ENCODE measurements at regions not wholly inside any gene's neighbourhood (a gene's known extent, or its start where the extent isn't known, plus 50 kb on each side); places are given as distances from the start of the nearest gene placed in this dataset.

DNA sequence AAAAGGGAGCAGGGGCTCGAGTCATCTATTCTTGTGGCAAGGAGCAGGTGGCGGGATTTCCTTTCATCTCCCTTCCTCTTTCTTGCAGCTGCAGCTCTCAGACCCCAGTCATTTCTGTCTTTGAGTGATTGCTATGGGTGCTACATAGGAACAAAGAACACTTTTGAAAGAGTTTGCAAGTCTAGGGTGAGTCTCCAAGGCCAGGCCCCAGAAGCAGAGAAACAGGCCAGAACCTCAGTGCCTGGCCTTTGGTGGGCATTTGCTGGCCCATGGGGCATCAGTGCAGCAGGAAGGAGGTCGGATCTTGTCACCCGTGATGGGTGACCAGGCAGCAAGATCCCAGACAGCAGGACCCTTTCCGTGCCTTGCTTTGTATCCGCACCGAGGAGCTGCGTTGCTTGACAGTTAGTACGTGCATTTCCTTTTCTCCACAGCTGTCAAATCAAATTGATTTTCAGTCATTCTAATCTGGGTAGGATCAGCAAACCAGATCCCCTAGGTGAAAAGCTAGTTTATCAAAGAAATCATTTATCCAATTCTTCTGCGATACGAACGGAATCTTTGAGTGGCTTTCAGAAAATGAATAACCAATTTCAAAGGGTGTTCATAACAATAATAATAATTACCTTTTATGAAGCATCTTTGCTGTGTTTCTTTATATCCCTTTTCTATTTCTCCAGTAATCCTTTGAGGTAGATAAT lies 244.6 kb upstream of the MAF start:
- DNase-seq (ENCODE audit: extremely low read depth, low read depth) = no peak
- TF ChIP-seq, protein P1, sequence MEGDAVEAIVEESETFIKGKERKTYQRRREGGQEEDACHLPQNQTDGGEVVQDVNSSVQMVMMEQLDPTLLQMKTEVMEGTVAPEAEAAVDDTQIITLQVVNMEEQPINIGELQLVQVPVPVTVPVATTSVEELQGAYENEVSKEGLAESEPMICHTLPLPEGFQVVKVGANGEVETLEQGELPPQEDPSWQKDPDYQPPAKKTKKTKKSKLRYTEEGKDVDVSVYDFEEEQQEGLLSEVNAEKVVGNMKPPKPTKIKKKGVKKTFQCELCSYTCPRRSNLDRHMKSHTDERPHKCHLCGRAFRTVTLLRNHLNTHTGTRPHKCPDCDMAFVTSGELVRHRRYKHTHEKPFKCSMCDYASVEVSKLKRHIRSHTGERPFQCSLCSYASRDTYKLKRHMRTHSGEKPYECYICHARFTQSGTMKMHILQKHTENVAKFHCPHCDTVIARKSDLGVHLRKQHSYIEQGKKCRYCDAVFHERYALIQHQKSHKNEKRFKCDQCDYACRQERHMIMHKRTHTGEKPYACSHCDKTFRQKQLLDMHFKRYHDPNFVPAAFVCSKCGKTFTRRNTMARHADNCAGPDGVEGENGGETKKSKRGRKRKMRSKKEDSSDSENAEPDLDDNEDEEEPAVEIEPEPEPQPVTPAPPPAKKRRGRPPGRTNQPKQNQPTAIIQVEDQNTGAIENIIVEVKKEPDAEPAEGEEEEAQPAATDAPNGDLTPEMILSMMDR (IDR thresholded peaks at IDR 0.05; ENCODE audit: low read depth, low read length) = no peak

DNA sequence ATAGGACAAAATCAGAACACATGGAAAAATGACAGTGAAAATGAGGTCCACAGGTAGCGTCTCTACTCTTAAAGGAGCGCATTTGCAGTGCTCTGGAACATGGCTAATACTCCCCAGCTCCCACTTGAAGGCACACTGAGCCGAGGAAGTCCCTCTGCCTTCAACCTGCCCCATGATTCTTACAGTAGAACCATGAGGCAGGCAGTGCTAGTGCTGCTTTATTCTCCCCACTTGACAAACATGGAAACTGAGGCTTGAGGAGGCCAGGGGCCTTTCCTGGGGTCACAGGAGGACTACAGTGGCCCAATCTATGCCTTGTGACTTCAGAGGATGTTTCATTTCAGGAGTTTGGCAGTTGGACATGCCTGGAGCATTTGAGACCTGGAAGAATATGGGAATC lies 244.1 kb upstream of the MAF start:
- TF ChIP-seq, protein P1 (IDR thresholded peaks at IDR 0.05; ENCODE audit: low read depth, low read length) = no peak
- DNase-seq (ENCODE audit: extremely low read depth, low read depth) = no peak

DNA sequence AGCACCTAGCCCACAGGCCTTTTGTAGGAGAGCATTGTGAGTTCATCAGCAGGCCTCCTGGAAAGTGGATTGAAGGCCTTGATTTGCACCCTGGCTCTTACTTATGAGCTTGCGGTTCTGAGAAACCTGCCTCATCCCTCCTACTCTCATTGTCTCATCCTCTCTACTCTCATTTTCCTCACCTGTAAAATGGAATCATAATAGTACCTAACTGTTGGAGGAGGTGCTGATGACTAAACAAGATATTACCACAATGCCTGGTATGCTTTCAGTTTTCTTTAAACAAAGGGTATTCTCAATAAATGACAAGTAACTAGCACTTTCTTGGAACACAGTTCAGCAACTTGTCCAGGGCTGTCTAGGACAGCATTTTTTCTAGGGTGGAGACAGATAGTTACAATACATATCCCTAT lies 243.1 kb upstream of the MAF start:
- DNase-seq (ENCODE audit: extremely low read depth, low read depth) = no peak
- TF ChIP-seq, protein P1 (IDR thresholded peaks at IDR 0.05; ENCODE audit: low read depth, low read length) = no peak

DNA sequence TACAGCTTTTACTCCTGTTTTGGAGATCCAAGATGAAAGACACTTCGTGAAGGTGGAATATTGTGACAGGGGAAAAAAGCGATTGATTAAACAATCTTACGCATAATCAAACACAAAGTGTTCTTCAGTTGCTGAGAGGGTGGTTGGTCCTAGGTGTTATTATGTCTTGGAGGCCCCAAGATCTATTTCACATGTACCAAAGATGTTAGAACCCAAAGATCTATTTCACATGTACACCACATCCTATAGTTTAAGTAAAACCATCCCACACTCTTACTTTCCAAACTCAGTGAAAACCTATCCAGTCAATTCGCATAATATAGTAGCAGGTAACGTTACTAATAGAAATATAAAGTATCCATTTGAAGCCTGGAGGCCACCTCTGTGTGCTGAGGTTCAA lies 242.6 kb upstream of the MAF start:
- TF ChIP-seq, protein P1 (IDR thresholded peaks at IDR 0.05; ENCODE audit: low read depth, low read length) = no peak
- no peak for DNase-seq (ENCODE audit: extremely low read depth, low read depth)

DNA sequence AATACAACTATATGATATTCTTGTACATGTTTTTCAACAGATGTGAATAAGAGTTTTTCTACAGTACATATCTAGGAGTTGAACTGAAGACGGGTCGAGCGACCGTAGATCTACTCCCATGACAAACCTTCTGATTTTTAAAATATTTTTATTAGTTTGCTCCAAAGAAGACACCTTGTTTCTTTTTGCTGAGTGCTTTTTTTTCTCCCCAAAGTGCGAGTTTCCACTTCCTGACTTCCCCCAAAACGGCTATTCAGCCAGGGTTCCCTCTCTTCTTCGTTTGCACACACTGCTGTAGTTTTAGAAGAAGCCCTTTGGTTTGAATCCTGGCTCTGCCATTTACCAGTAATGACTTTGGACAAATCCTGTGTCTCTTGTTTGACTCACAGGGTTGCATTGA lies 241.7 kb upstream of the MAF start:
- TF ChIP-seq, protein P1 (IDR thresholded peaks at IDR 0.05; ENCODE audit: low read depth, low read length) = no peak
- no peak for DNase-seq (ENCODE audit: extremely low read depth, low read depth)

DNA sequence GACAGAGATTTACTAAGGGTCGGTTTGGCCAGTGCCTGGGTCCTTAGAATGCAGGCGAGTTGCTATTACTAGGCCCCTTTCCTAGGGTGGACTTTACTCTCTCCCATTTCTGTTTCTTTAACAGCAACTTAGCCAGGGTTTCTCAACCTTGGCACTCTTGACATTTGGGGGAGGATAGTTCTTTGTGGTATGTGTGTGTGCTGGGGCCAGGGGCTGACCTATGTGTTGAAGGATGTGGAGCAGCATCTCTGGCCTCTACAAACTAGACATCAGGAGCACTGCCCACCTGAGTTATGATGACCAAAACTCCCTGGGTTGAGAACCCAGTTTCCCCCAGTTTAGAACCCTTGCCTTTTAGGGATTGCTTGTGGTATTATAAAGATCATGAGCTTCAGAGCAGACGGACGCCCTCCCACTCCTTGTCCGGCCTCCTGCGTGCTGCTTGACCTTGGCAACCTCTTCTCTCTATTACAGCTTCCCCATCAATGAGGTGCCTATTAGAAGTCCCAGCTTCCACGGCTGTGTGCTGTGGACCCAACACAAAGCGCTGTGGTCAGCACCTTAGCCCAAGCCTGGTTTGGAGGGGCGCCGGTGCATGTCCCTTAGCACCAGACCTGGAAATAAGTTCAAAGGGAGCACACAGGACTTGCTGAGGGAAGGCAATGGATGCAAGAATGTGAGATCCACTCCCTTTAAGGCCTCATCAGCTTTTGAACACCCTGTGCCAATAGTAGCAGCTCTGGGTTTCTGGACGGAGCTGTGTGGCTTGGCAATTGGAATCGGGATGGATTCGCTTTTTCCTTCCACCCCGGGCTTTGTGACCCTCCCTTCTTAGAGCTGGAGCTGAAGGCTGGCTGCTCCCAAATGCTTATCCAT lies 239.2 kb upstream of the MAF start:
- TF ChIP-seq, protein P1 (IDR thresholded peaks at IDR 0.05; ENCODE audit: low read depth, low read length) = no peak
- no peak for DNase-seq (ENCODE audit: extremely low read depth, low read depth)
